K562 (cell line): ENCODE measurements at regions not wholly inside any gene's neighbourhood (a gene's known extent, or its start where the extent isn't known, plus 50 kb on each side); places are given as distances from the start of the nearest gene placed in this dataset.

Experiments
- CHCHD3 ChIP-seq: fragments of 250-450 bp; sonication (Bioruptor Pico); IDR thresholded peaks from 2 replicates; pipeline ENCODE4 v2.1.2; 2022; ENCODE audit warnings: mild to moderate bottlenecking
- CHD2 ChIP-seq: IDR thresholded peaks from 2 replicates; pipeline ENCODE4 v1.6.1; 2011; ENCODE audit warnings: low read depth, low read length
- EP300 ChIP-seq: IDR thresholded peaks from 2 replicates; pipeline ENCODE4 v1.6.1; 2012; ENCODE audit warnings: low read length, improper control_type of control experiment
- HMG20A ChIP-seq: fragments of 450-650 bp; formaldehyde crosslinking; conservative IDR thresholded peaks from 2 replicates; pipeline ENCODE4 v1.4.0; 2020; ENCODE audit warnings: mild to moderate bottlenecking, mixed read lengths
- SRSF7 ChIP-seq: fragments of 200-400 bp; formaldehyde crosslinking; optimal IDR thresholded peaks from 2 replicates; pipeline ENCODE3; 2017; ENCODE audit warnings: mild to moderate bottlenecking, low read depth, low read length
- ZBTB17 ChIP-seq: fragments of 450-650 bp; formaldehyde crosslinking; IDR thresholded peaks from 2 replicates; pipeline ENCODE4 v1.4.0; 2020; ENCODE audit warnings: mild to moderate bottlenecking
- ZFP1 ChIP-seq: fragments of 450-650 bp; formaldehyde crosslinking; IDR thresholded peaks from 2 replicates; pipeline ENCODE4 v1.4.0; 2020; ENCODE audit warnings: mild to moderate bottlenecking, mixed read lengths
- ZFP30 ChIP-seq: fragments of 250-450 bp; sonication (Bioruptor Pico); IDR thresholded peaks from 2 replicates; pipeline ENCODE4 v1.8.0; 2022; ENCODE audit warnings: moderate library complexity, mild to moderate bottlenecking, inconsistent platforms, borderline replicate concordance
- ZNF449 ChIP-seq: fragments of 250-450 bp; sonication (Bioruptor Pico); IDR thresholded peaks from 2 replicates; pipeline ENCODE4 v1.8.0; 2022; ENCODE audit warnings: moderate library complexity, mild to moderate bottlenecking, inconsistent platforms
- TF ChIP-seq, protein P1 (sequence below), 3 experiments: IDR thresholded peaks in 2 of 3; conservative IDR thresholded peaks in 1 of 3; 2 replicates each; pipeline ENCODE4 v1.5.1; 2011 to 2012; ENCODE audit warnings: low read length in 3 of 3, mild to moderate bottlenecking in 3 of 3, control low read depth in 2 of 3, improper control_type of control experiment in 1 of 3, inconsistent platforms in 1 of 3, low read depth in 1 of 3, mixed read lengths in 1 of 3, moderate library complexity in 1 of 3; ENCODE audit not compliant: insufficient read depth in 2 of 3
- TF ChIP-seq, protein P2 (sequence below): fragments of 250-450 bp; sonication (Bioruptor Pico); IDR thresholded peaks from 2 replicates; pipeline ENCODE4 v1.8.0; 2021; ENCODE audit warnings: moderate library complexity, mild to moderate bottlenecking, inconsistent platforms
- TF ChIP-seq, protein P3 (sequence below): fragments of 250-450 bp; sonication (Bioruptor Pico); IDR thresholded peaks from 2 replicates; pipeline ENCODE4 v1.4.0; 2020; ENCODE audit warnings: mild to moderate bottlenecking, moderate library complexity

DNA sequence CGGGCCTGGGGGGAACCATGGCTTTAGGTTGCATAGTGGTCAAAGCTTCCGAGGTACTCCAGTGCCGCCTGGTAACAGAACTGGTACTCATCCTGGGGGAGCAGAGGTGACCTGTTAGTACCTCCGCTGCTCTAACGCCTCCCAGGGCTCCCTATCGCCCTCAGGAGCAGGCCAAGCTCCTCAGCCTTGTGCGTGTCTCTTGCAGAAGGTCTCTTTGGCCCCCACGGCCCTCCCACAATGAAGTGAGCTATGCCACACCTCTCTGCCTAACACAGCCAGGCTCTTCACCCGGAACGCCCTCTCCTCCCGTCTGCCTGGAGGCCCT, 133.9 kb downstream of the PTPRS start:
- TF ChIP-seq ZNF449 (no peak), CHCHD3 (CRISPR knock-in tag) (no peak), EP300 (no peak), ZFP30 (CRISPR knock-in tag) (no peak), HMG20A (CRISPR knock-in tag) (no peak), ZFP1 (no peak), SRSF7 (no peak), CHD2 (no peak), ZBTB17 (CRISPR knock-in tag) (no peak)
- TF ChIP-seq, protein P1, sequence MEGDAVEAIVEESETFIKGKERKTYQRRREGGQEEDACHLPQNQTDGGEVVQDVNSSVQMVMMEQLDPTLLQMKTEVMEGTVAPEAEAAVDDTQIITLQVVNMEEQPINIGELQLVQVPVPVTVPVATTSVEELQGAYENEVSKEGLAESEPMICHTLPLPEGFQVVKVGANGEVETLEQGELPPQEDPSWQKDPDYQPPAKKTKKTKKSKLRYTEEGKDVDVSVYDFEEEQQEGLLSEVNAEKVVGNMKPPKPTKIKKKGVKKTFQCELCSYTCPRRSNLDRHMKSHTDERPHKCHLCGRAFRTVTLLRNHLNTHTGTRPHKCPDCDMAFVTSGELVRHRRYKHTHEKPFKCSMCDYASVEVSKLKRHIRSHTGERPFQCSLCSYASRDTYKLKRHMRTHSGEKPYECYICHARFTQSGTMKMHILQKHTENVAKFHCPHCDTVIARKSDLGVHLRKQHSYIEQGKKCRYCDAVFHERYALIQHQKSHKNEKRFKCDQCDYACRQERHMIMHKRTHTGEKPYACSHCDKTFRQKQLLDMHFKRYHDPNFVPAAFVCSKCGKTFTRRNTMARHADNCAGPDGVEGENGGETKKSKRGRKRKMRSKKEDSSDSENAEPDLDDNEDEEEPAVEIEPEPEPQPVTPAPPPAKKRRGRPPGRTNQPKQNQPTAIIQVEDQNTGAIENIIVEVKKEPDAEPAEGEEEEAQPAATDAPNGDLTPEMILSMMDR (IDR thresholded peaks at IDR 0.05 in 2 of 3, conservative IDR thresholded peaks at IDR 0.05 in 1 of 3; ENCODE audit: insufficient read depth in 2 of 3, low read depth in 1 of 3, low read length in 3 of 3): no peak
- TF ChIP-seq, protein P2, sequence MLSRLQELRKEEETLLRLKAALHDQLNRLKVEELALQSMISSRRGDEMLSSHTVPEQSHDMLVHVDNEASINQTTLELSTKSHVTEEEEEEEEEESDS (CRISPR knock-in tag): no peak
- TF ChIP-seq, protein P3, sequence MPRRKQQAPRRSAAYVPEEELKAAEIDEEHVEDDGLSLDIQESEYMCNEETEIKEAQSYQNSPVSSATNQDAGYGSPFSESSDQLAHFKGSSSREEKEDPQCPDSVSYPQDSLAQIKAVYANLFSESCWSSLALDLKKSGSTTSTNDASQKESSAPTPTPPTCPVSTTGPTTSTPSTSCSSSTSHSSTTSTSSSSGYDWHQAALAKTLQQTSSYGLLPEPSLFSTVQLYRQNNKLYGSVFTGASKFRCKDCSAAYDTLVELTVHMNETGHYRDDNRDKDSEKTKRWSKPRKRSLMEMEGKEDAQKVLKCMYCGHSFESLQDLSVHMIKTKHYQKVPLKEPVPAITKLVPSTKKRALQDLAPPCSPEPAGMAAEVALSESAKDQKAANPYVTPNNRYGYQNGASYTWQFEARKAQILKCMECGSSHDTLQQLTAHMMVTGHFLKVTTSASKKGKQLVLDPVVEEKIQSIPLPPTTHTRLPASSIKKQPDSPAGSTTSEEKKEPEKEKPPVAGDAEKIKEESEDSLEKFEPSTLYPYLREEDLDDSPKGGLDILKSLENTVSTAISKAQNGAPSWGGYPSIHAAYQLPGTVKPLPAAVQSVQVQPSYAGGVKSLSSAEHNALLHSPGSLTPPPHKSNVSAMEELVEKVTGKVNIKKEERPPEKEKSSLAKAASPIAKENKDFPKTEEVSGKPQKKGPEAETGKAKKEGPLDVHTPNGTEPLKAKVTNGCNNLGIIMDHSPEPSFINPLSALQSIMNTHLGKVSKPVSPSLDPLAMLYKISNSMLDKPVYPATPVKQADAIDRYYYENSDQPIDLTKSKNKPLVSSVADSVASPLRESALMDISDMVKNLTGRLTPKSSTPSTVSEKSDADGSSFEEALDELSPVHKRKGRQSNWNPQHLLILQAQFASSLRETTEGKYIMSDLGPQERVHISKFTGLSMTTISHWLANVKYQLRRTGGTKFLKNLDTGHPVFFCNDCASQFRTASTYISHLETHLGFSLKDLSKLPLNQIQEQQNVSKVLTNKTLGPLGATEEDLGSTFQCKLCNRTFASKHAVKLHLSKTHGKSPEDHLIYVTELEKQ (CRISPR knock-in tag): no peak
